ENCODE measurements at regions not wholly inside any gene's neighbourhood (a gene's known extent, or its start where the extent isn't known, plus 50 kb on each side); places are given as distances from the start of the nearest gene placed in this dataset.

- ATAC-seq (ENCODE audit: low read depth), result no peak
- no peak overlapping the region for H3K27ac Mint-ChIP-seq
- no peak for DNase-seq (ENCODE audit: low spot score in 2 of 2)
- H3K27me3 Mint-ChIP-seq, result no peaks in the 10 kb centered on the region
- H3K9me3 Mint-ChIP-seq, result peaks cover 7% of the 10 kb centered on the region
- no peaks in the 10 kb centered on the region for H3K4me1 Mint-ChIP-seq
- H3K4me3 Mint-ChIP-seq, result no peak overlapping the region
- no peaks in the 10 kb centered on the region for H3K36me3 Mint-ChIP-seq
Observed at GRCh38 chr6:122077603-122078002, 321.8 kb upstream of the HSF2 start.

GRCh38 chr6:122078481-122078880, 321.0 kb upstream of the HSF2 start:
- no peaks in the 10 kb centered on the region for H3K4me1 Mint-ChIP-seq
- no peak for DNase-seq (ENCODE audit: low spot score in 2 of 2)
- no peak overlapping the region for H3K4me3 Mint-ChIP-seq
- H3K27me3 Mint-ChIP-seq, result no peaks in the 10 kb centered on the region
- no peak overlapping the region for H3K27ac Mint-ChIP-seq
- H3K36me3 Mint-ChIP-seq, result no peaks in the 10 kb centered on the region
- H3K9me3 Mint-ChIP-seq, result peaks cover 7% of the 10 kb centered on the region
- ATAC-seq (ENCODE audit: low read depth), result no peak

- Mint-ChIP-seq H3K9me3 (peaks cover 4% of the 10 kb centered on the region), H3K27me3 (no peaks in the 10 kb centered on the region), H3K4me1 (no peaks in the 10 kb centered on the region), H3K4me3 (no peak overlapping the region), H3K36me3 (no peaks in the 10 kb centered on the region), H3K27ac (no peak overlapping the region)
- ATAC-seq (ENCODE audit: low read depth) (no peak), DNase-seq (ENCODE audit: low spot score in 2 of 2) (no peak)
Observed at GRCh38 chr6:122079916-122080315, 319.5 kb upstream of the HSF2 start.

- H3K4me3 Mint-ChIP-seq, result no peak overlapping the region
- no peaks in the 10 kb centered on the region for H3K36me3 Mint-ChIP-seq
- H3K9me3 Mint-ChIP-seq, result peaks cover 4% of the 10 kb centered on the region
- no peaks in the 10 kb centered on the region for H3K27me3 Mint-ChIP-seq
- H3K27ac Mint-ChIP-seq, result no peak overlapping the region
- DNase-seq (ENCODE audit: low spot score in 2 of 2), result no peak
- no peaks in the 10 kb centered on the region for H3K4me1 Mint-ChIP-seq
- no peak for ATAC-seq (ENCODE audit: low read depth)
Observed at GRCh38 chr6:122081921-122082320, 317.5 kb upstream of the HSF2 start.

GRCh38 chr6:122082370-122082769, 317.1 kb upstream of the HSF2 start:
- H3K27me3 Mint-ChIP-seq, result no peaks in the 10 kb centered on the region
- no peaks in the 10 kb centered on the region for H3K36me3 Mint-ChIP-seq
- DNase-seq (ENCODE audit: low spot score in 2 of 2) (no peak), ATAC-seq (ENCODE audit: low read depth) (no peak)
- H3K4me1 Mint-ChIP-seq, result no peaks in the 10 kb centered on the region
- peaks cover 4% of the 10 kb centered on the region for H3K9me3 Mint-ChIP-seq
- no peak overlapping the region for H3K4me3 Mint-ChIP-seq
- no peak overlapping the region for H3K27ac Mint-ChIP-seq

GRCh38 chr6:122092366-122092765, 307.1 kb upstream of the HSF2 start:
- ATAC-seq (ENCODE audit: low read depth) (no peak), DNase-seq (ENCODE audit: low spot score in 2 of 2) (no peak)
- Mint-ChIP-seq H3K4me1 (no peaks in the 10 kb centered on the region), H3K4me3 (no peak overlapping the region), H3K27me3 (no peaks in the 10 kb centered on the region), H3K9me3 (no peaks in the 10 kb centered on the region), H3K27ac (no peak overlapping the region), H3K36me3 (no peaks in the 10 kb centered on the region)

GRCh38 chr6:122098201-122098678, 301.2 kb upstream of the HSF2 start:
- ATAC-seq (ENCODE audit: low read depth), result no peak
- H3K36me3 Mint-ChIP-seq, result no peaks in the 10 kb centered on the region
- DNase-seq (ENCODE audit: low spot score in 2 of 2), result no peak
- H3K4me1 Mint-ChIP-seq, result no peaks in the 10 kb centered on the region
- H3K9me3 Mint-ChIP-seq, result peaks cover 2% of the 10 kb centered on the region
- H3K4me3 Mint-ChIP-seq, result no peak overlapping the region
- no peak overlapping the region for H3K27ac Mint-ChIP-seq
- H3K27me3 Mint-ChIP-seq, result no peaks in the 10 kb centered on the region

GRCh38 chr6:122102026-122102425, 297.4 kb upstream of the HSF2 start:
- Mint-ChIP-seq H3K4me1 (no peaks in the 10 kb centered on the region), H3K27ac (no peak overlapping the region), H3K9me3 (peaks cover 2% of the 10 kb centered on the region), H3K36me3 (no peaks in the 10 kb centered on the region), H3K27me3 (no peaks in the 10 kb centered on the region), H3K4me3 (no peak overlapping the region)
- ATAC-seq (ENCODE audit: low read depth), result no peak
- no peak for DNase-seq (ENCODE audit: low spot score in 2 of 2)

- Mint-ChIP-seq H3K9me3 (no peaks in the 10 kb centered on the region), H3K4me1 (no peaks in the 10 kb centered on the region), H3K4me3 (no peak overlapping the region), H3K27ac (no peak overlapping the region), H3K27me3 (no peaks in the 10 kb centered on the region), H3K36me3 (no peaks in the 10 kb centered on the region)
- no peak for DNase-seq (ENCODE audit: low spot score in 2 of 2)
- ATAC-seq (ENCODE audit: low read depth), result no peak
Observed at GRCh38 chr6:122107256-122107852, 292.1 kb upstream of the HSF2 start.

GRCh38 chr6:122109075-122109474, 290.4 kb upstream of the HSF2 start:
- H3K4me3 Mint-ChIP-seq, result no peak overlapping the region
- DNase-seq (ENCODE audit: low spot score in 2 of 2), result no peak
- H3K27ac Mint-ChIP-seq, result no peak overlapping the region
- no peaks in the 10 kb centered on the region for H3K27me3 Mint-ChIP-seq
- ATAC-seq (ENCODE audit: low read depth), result no peak
- no peaks in the 10 kb centered on the region for H3K36me3 Mint-ChIP-seq
- no peaks in the 10 kb centered on the region for H3K4me1 Mint-ChIP-seq
- no peaks in the 10 kb centered on the region for H3K9me3 Mint-ChIP-seq

GRCh38 chr6:122114717-122115116, 284.7 kb upstream of the HSF2 start:
- DNase-seq (ENCODE audit: low spot score in 2 of 2) (no peak), ATAC-seq (ENCODE audit: low read depth) (no peak)
- H3K4me1 Mint-ChIP-seq, result no peaks in the 10 kb centered on the region
- H3K4me3 Mint-ChIP-seq, result no peak overlapping the region
- peaks cover 1% of the 10 kb centered on the region for H3K9me3 Mint-ChIP-seq
- H3K27me3 Mint-ChIP-seq, result no peaks in the 10 kb centered on the region
- H3K27ac Mint-ChIP-seq, result no peak overlapping the region
- H3K36me3 Mint-ChIP-seq, result no peaks in the 10 kb centered on the region

GRCh38 chr6:122116119-122116834, 283.2 kb upstream of the HSF2 start:
- Mint-ChIP-seq H3K27ac (no peak overlapping the region), H3K36me3 (no peaks in the 10 kb centered on the region), H3K27me3 (no peaks in the 10 kb centered on the region), H3K4me1 (no peaks in the 10 kb centered on the region), H3K4me3 (no peak overlapping the region), H3K9me3 (peaks cover 6% of the 10 kb centered on the region)
- no peak for DNase-seq (ENCODE audit: low spot score in 2 of 2)
- no peak for ATAC-seq (ENCODE audit: low read depth)

GRCh38 chr6:122116835-122117627, 282.4 kb upstream of the HSF2 start:
- ATAC-seq (ENCODE audit: low read depth) (no peak), DNase-seq (ENCODE audit: low spot score in 2 of 2) (no peak)
- Mint-ChIP-seq H3K36me3 (no peaks in the 10 kb centered on the region), H3K27ac (no peak overlapping the region), H3K4me3 (no peak overlapping the region), H3K4me1 (no peaks in the 10 kb centered on the region), H3K27me3 (no peaks in the 10 kb centered on the region), H3K9me3 (peaks cover 6% of the 10 kb centered on the region)

- Mint-ChIP-seq H3K27me3 (no peaks in the 10 kb centered on the region), H3K4me1 (no peaks in the 10 kb centered on the region), H3K9me3 (peaks cover 6% of the 10 kb centered on the region), H3K36me3 (no peaks in the 10 kb centered on the region), H3K27ac (no peak overlapping the region), H3K4me3 (no peak overlapping the region)
- no peak for ATAC-seq (ENCODE audit: low read depth)
- DNase-seq (ENCODE audit: low spot score in 2 of 2), result no peak
Observed at GRCh38 chr6:122118945-122119506, 280.4 kb upstream of the HSF2 start.
